ENCODE measurements at regions not wholly inside any gene's neighbourhood (a gene's known extent, or its start where the extent isn't known, plus 50 kb on each side); places are given as distances from the start of the nearest gene placed in this dataset.
"Not testable (repeated sequence)": the region's sequence is repeated elsewhere in the genome, so short reads cannot be mapped to it uniquely, and the experiment has no call there.

- TF ChIP-seq CTCF (IDR thresholded peaks at IDR 0.05; ENCODE audit: borderline replicate concordance), result no peak
Measured at GRCh38 chrX:148298737-148299136, 201.7 kb upstream of the AFF2 start.

GRCh38 chrX:148305214-148305613, 195.2 kb upstream of the AFF2 start:
- DNase-seq; H3K27ac ChIP-seq (replicated peaks); H3K4me3 ChIP-seq; intact Hi-C loops (cut with micrococcal nuclease); H3K27me3 ChIP-seq (ENCODE audit: low read depth); H3K4me1 ChIP-seq; H3K36me3 ChIP-seq; H3K9me3 ChIP-seq (replicated peaks): not testable (repeated sequence)

More at GRCh38 chrX:148298737-148299136, 201.7 kb upstream of the AFF2 start:
- intact Hi-C loops (cut with micrococcal nuclease), result no loop called here
- H3K36me3 ChIP-seq, result no peaks in the 10 kb centered on the region
- DNase-seq, result no peak
- H3K27me3 ChIP-seq (ENCODE audit: low read depth), result no peaks in the 10 kb centered on the region
- no peak overlapping the region for H3K27ac ChIP-seq (replicated peaks)
- H3K9me3 ChIP-seq (replicated peaks), result no peaks in the 10 kb centered on the region
- no peak overlapping the region for H3K4me3 ChIP-seq
- H3K4me1 ChIP-seq, result no peaks in the 10 kb centered on the region

- intact Hi-C loops (cut with micrococcal nuclease), result no loop called here
- no peak for DNase-seq
- Histone ChIP-seq H3K27me3 (ENCODE audit: low read depth) (no peaks in the 10 kb centered on the region), H3K27ac (replicated peaks) (no peak overlapping the region), H3K4me1 (no peaks in the 10 kb centered on the region), H3K9me3 (replicated peaks) (no peaks in the 10 kb centered on the region), H3K36me3 (no peaks in the 10 kb centered on the region), H3K4me3 (no peak overlapping the region)
- TF ChIP-seq CTCF (IDR thresholded peaks at IDR 0.05; ENCODE audit: borderline replicate concordance), result no peak
Measured at GRCh38 chrX:148309413-148309812, 191.0 kb upstream of the AFF2 start.

- intact Hi-C loops (cut with micrococcal nuclease), result no loop called here
- no peaks in the 10 kb centered on the region for H3K36me3 ChIP-seq
- no peaks in the 10 kb centered on the region for H3K27me3 ChIP-seq (ENCODE audit: low read depth)
- no peaks in the 10 kb centered on the region for H3K4me1 ChIP-seq
- DNase-seq, result no peak
- no peak overlapping the region for H3K27ac ChIP-seq (replicated peaks)
- no peak for TF ChIP-seq CTCF (IDR thresholded peaks at IDR 0.05; ENCODE audit: borderline replicate concordance)
- no peaks in the 10 kb centered on the region for H3K9me3 ChIP-seq (replicated peaks)
- no peak overlapping the region for H3K4me3 ChIP-seq
Measured at GRCh38 chrX:148310426-148311165, 189.8 kb upstream of the AFF2 start.

- H3K4me3 ChIP-seq, result no peak overlapping the region
- no peak for DNase-seq
- H3K36me3 ChIP-seq, result no peaks in the 10 kb centered on the region
- H3K4me1 ChIP-seq, result no peaks in the 10 kb centered on the region
- no peaks in the 10 kb centered on the region for H3K9me3 ChIP-seq (replicated peaks)
- no peaks in the 10 kb centered on the region for H3K27me3 ChIP-seq (ENCODE audit: low read depth)
- intact Hi-C loops (cut with micrococcal nuclease), result no loop called here
- H3K27ac ChIP-seq (replicated peaks), result no peak overlapping the region
- TF ChIP-seq CTCF (IDR thresholded peaks at IDR 0.05; ENCODE audit: borderline replicate concordance), result no peak
Measured at GRCh38 chrX:148311544-148311943, 188.9 kb upstream of the AFF2 start.

- Histone ChIP-seq H3K36me3 (no peaks in the 10 kb centered on the region), H3K9me3 (replicated peaks) (no peaks in the 10 kb centered on the region), H3K27ac (replicated peaks) (no peak overlapping the region), H3K4me1 (no peaks in the 10 kb centered on the region), H3K27me3 (ENCODE audit: low read depth) (no peaks in the 10 kb centered on the region), H3K4me3 (no peak overlapping the region)
- intact Hi-C loops (cut with micrococcal nuclease), result no loop called here
- no peak for DNase-seq
- no peak for TF ChIP-seq CTCF (IDR thresholded peaks at IDR 0.05; ENCODE audit: borderline replicate concordance)
Measured at GRCh38 chrX:148314876-148315275, 185.5 kb upstream of the AFF2 start.

Data from left ventricle myocardium inferior (tissue), 1 donor.